ENCODE measurements at regions not wholly inside any gene's neighbourhood (a gene's known extent, or its start where the extent isn't known, plus 50 kb on each side); places are given as distances from the start of the nearest gene placed in this dataset.

- Histone ChIP-seq H3K27me3 (ENCODE audit: low read depth) (no peaks in the 10 kb centered on the region), H3K4me1 (no peaks in the 10 kb centered on the region), H3K4me3 (no peak overlapping the region), H3K27ac (replicated peaks) (no peak overlapping the region), H3K36me3 (no peaks in the 10 kb centered on the region), H3K9me3 (replicated peaks) (no peaks in the 10 kb centered on the region)
- TF ChIP-seq CTCF (IDR thresholded peaks at IDR 0.05; ENCODE audit: borderline replicate concordance) = no peak
- no peak for DNase-seq
- intact Hi-C loops (cut with micrococcal nuclease) = no loop called here
Observed at GRCh38 chr2:123481406-123481805, 543.7 kb upstream of the CNTNAP5 start.

GRCh38 chr2:123485056-123485455 lies 540.0 kb upstream of the CNTNAP5 start:
- TF ChIP-seq CTCF (IDR thresholded peaks at IDR 0.05; ENCODE audit: borderline replicate concordance) = no peak
- DNase-seq = no peak
- H3K9me3 ChIP-seq (replicated peaks) = no peaks in the 10 kb centered on the region
- H3K36me3 ChIP-seq = no peaks in the 10 kb centered on the region
- H3K27ac ChIP-seq (replicated peaks) = no peak overlapping the region
- no peaks in the 10 kb centered on the region for H3K27me3 ChIP-seq (ENCODE audit: low read depth)
- no peaks in the 10 kb centered on the region for H3K4me1 ChIP-seq
- no peak overlapping the region for H3K4me3 ChIP-seq
- intact Hi-C loops (cut with micrococcal nuclease) = no loop called here

- Histone ChIP-seq H3K36me3 (no peaks in the 10 kb centered on the region), H3K9me3 (replicated peaks) (no peaks in the 10 kb centered on the region), H3K27me3 (ENCODE audit: low read depth) (no peaks in the 10 kb centered on the region), H3K4me3 (no peak overlapping the region), H3K27ac (replicated peaks) (no peak overlapping the region), H3K4me1 (no peaks in the 10 kb centered on the region)
- intact Hi-C loops (cut with micrococcal nuclease) = no loop called here
- TF ChIP-seq CTCF (IDR thresholded peaks at IDR 0.05; ENCODE audit: borderline replicate concordance) = no peak
- DNase-seq = no peak
Observed at GRCh38 chr2:123493687-123494086, 531.4 kb upstream of the CNTNAP5 start.

- no peak for TF ChIP-seq CTCF (IDR thresholded peaks at IDR 0.05; ENCODE audit: borderline replicate concordance)
- intact Hi-C loops (cut with micrococcal nuclease) = no loop called here
- Histone ChIP-seq H3K4me1 (no peaks in the 10 kb centered on the region), H3K4me3 (no peak overlapping the region), H3K36me3 (no peaks in the 10 kb centered on the region), H3K9me3 (replicated peaks) (no peaks in the 10 kb centered on the region), H3K27ac (replicated peaks) (no peak overlapping the region), H3K27me3 (ENCODE audit: low read depth) (no peaks in the 10 kb centered on the region)
- DNase-seq = no peak
Observed at GRCh38 chr2:123495241-123495640, 529.8 kb upstream of the CNTNAP5 start.

- no peaks in the 10 kb centered on the region for H3K27me3 ChIP-seq (ENCODE audit: low read depth)
- no peak for TF ChIP-seq CTCF (IDR thresholded peaks at IDR 0.05; ENCODE audit: borderline replicate concordance)
- no peaks in the 10 kb centered on the region for H3K36me3 ChIP-seq
- no peaks in the 10 kb centered on the region for H3K9me3 ChIP-seq (replicated peaks)
- DNase-seq = no peak
- intact Hi-C loops (cut with micrococcal nuclease) = no loop called here
- no peak overlapping the region for H3K27ac ChIP-seq (replicated peaks)
- no peak overlapping the region for H3K4me3 ChIP-seq
- H3K4me1 ChIP-seq = no peaks in the 10 kb centered on the region
Observed at GRCh38 chr2:123500346-123500745, 524.7 kb upstream of the CNTNAP5 start.

- DNase-seq = no peak
- intact Hi-C loops (cut with micrococcal nuclease) = no loop called here
- H3K27ac ChIP-seq (replicated peaks) = no peak overlapping the region
- no peaks in the 10 kb centered on the region for H3K27me3 ChIP-seq (ENCODE audit: low read depth)
- H3K36me3 ChIP-seq = no peaks in the 10 kb centered on the region
- no peaks in the 10 kb centered on the region for H3K9me3 ChIP-seq (replicated peaks)
- TF ChIP-seq CTCF (IDR thresholded peaks at IDR 0.05; ENCODE audit: borderline replicate concordance) = no peak
- no peaks in the 10 kb centered on the region for H3K4me1 ChIP-seq
- no peak overlapping the region for H3K4me3 ChIP-seq
Observed at GRCh38 chr2:123500988-123501387, 524.1 kb upstream of the CNTNAP5 start.
